ENCODE measurements at regions not wholly inside any gene's neighbourhood (a gene's known extent, or its start where the extent isn't known, plus 50 kb on each side); places are given as distances from the start of the nearest gene placed in this dataset.

- H3K4me3 ChIP-seq = no peak overlapping the region
- intact Hi-C loops (cut with DNase I; ENCODE audit: low total_unique reads) = no loop called here
- no peak for DNase-seq
- no peaks in the 10 kb centered on the region for H3K4me1 ChIP-seq
- 57 to 69% methylated on average over 2 to 3 of the region's 3 CpGs for WGBS, 2 donors (ENCODE audit: low coverage in 1 of 2)
- no peaks in the 10 kb centered on the region for H3K36me3 ChIP-seq
- in situ Hi-C loops (cut with MboI; ENCODE audit: low pct_ligation_motif_present in 1 of 4, low pct_unique_long_range_greater_than_20kb in 1 of 4, low sequenced_read_pairs in 3 of 4) = no loop called here
- TF ChIP-seq EP300 (IDR thresholded peaks at IDR 0.05; ENCODE audit: low read depth) (no peak), CTCF (IDR thresholded peaks at IDR 0.05) (no peak), POLR2A (IDR thresholded peaks at IDR 0.05) (no peak)
- H3K27me3 ChIP-seq = no peaks in the 10 kb centered on the region
- H3K27ac ChIP-seq = no peak overlapping the region
- H3K9me3 ChIP-seq = no peaks in the 10 kb centered on the region
Measured at GRCh38 chr14:106222311-106222710, 695.9 kb downstream of the TMEM121 start.

GRCh38 chr14:106222731-106223130 lies 696.3 kb downstream of the TMEM121 start:
- in situ Hi-C loops (cut with MboI; ENCODE audit: low pct_ligation_motif_present in 1 of 4, low pct_unique_long_range_greater_than_20kb in 1 of 4, low sequenced_read_pairs in 3 of 4) = no loop called here

GRCh38 chr14:106227793-106228192 lies 701.4 kb downstream of the TMEM121 start:
- Histone ChIP-seq H3K27ac (no peak overlapping the region), H3K36me3 (no peaks in the 10 kb centered on the region), H3K27me3 (no peaks in the 10 kb centered on the region), H3K9me3 (no peaks in the 10 kb centered on the region), H3K4me1 (no peaks in the 10 kb centered on the region), H3K4me3 (no peak overlapping the region)
- in situ Hi-C loops (cut with MboI; ENCODE audit: low pct_ligation_motif_present in 1 of 4, low pct_unique_long_range_greater_than_20kb in 1 of 4, low sequenced_read_pairs in 3 of 4) = no loop called here
- no peak for TF ChIP-seq EP300 (IDR thresholded peaks at IDR 0.05; ENCODE audit: low read depth)
- TF ChIP-seq CTCF (IDR thresholded peaks at IDR 0.05) = no peak
- TF ChIP-seq POLR2A (IDR thresholded peaks at IDR 0.05) = no peak
- TF ChIP-seq POLR2AphosphoS5 (IDR thresholded peaks at IDR 0.05) = no peak
- 76 to 78% methylated on average over 8 to 10 of the region's 10 CpGs for WGBS, 2 donors (ENCODE audit: low coverage in 1 of 2)
- intact Hi-C loops (cut with DNase I; ENCODE audit: low total_unique reads) = no loop called here
- DNase-seq = no peak

More at GRCh38 chr14:106222731-106223130, 696.3 kb downstream of the TMEM121 start:
- TF ChIP-seq POLR2A (IDR thresholded peaks at IDR 0.05) (no peak), POLR2AphosphoS5 (IDR thresholded peaks at IDR 0.05) (no peak), CTCF (IDR thresholded peaks at IDR 0.05) (no peak), EP300 (IDR thresholded peaks at IDR 0.05; ENCODE audit: low read depth) (no peak)
- no peaks in the 10 kb centered on the region for H3K4me1 ChIP-seq
- H3K9me3 ChIP-seq = no peaks in the 10 kb centered on the region
- intact Hi-C loops (cut with DNase I; ENCODE audit: low total_unique reads) = no loop called here
- H3K27me3 ChIP-seq = no peaks in the 10 kb centered on the region
- H3K4me3 ChIP-seq = no peak overlapping the region
- DNase-seq = no peak
- 76 to 90% methylated on average over 3 of the region's 3 CpGs for WGBS, 2 donors (ENCODE audit: low coverage in 1 of 2)
- no peak overlapping the region for H3K27ac ChIP-seq
- H3K36me3 ChIP-seq = no peaks in the 10 kb centered on the region

GRCh38 chr14:106228541-106229158 lies 702.3 kb downstream of the TMEM121 start:
- TF ChIP-seq CTCF (IDR thresholded peaks at IDR 0.05) (no peak), POLR2A (IDR thresholded peaks at IDR 0.05) (no peak), POLR2AphosphoS5 (IDR thresholded peaks at IDR 0.05) (no peak), EP300 (IDR thresholded peaks at IDR 0.05; ENCODE audit: low read depth) (no peak)
- in situ Hi-C loops (cut with MboI; ENCODE audit: low pct_ligation_motif_present in 1 of 4, low pct_unique_long_range_greater_than_20kb in 1 of 4, low sequenced_read_pairs in 3 of 4) = no loop called here
- WGBS, 2 donors (ENCODE audit: low coverage in 1 of 2) = 64 to 65% methylated on average over 2 to 6 of the region's 6 CpGs
- H3K4me3 ChIP-seq = no peak overlapping the region
- DNase-seq = no peak
- no peaks in the 10 kb centered on the region for H3K36me3 ChIP-seq
- H3K9me3 ChIP-seq = no peaks in the 10 kb centered on the region
- H3K27ac ChIP-seq = no peak overlapping the region
- no peaks in the 10 kb centered on the region for H3K27me3 ChIP-seq
- H3K4me1 ChIP-seq = no peaks in the 10 kb centered on the region
- intact Hi-C loops (cut with DNase I; ENCODE audit: low total_unique reads) = no loop called here
